DND-41 (cell line): ENCODE measurements at regions not wholly inside any gene's neighbourhood (a gene's known extent, or its start where the extent isn't known, plus 50 kb on each side); places are given as distances from the start of the nearest gene placed in this dataset.

Source experiments
- ATAC-seq: fragments of 200-7000 bp; cut with Tn5 transposase; 3 replicates; pipeline ENCODE4 v1.9.1; 2021; ENCODE audit warnings: low read depth; ENCODE audit not compliant: insufficient read depth
- DNase-seq: peaks from one replicate; pipeline ENCODE4 v3.0.0-alpha.2; 2020
- H2AFZ ChIP-seq: 2 replicates; pipeline ENCODE4 v1.6.0; 2012; ENCODE audit warnings: low read depth, low read length
- H3K27ac ChIP-seq: 2 replicates; pipeline ENCODE4 v1.5.1; 2012; ENCODE audit warnings: low read length, inconsistent platforms
- H3K27me3 ChIP-seq: fragments of 200-600 bp; sonication (generic); 2 replicates; pipeline ENCODE4 v1.6.0; 2012; ENCODE audit warnings: low read length, mild to moderate bottlenecking, inconsistent platforms; ENCODE audit not compliant: insufficient read depth, poor library complexity
- H3K36me3 ChIP-seq: 2 replicates; pipeline ENCODE4 v1.5.1; 2012; ENCODE audit warnings: low read length, inconsistent platforms; ENCODE audit not compliant: insufficient read depth
- H3K4me1 ChIP-seq: 2 replicates; pipeline ENCODE4 v1.5.1; 2012; ENCODE audit warnings: mild to moderate bottlenecking, low read length; ENCODE audit not compliant: insufficient read depth
- H3K4me2 ChIP-seq: 2 replicates; pipeline ENCODE4 v1.6.0; 2012; ENCODE audit warnings: mild to moderate bottlenecking, moderate library complexity, low read length, inconsistent platforms; ENCODE audit not compliant: insufficient read depth
- H3K4me3 ChIP-seq, 2 experiments: fragments of 200-600 bp in 1 of 2; shearing (Covaris generic) in 1 of 2; 2 replicates each; pipeline ENCODE4 v1.5.1; 2012 to 2016; ENCODE audit warnings: inconsistent platforms in 2 of 2, low read length in 2 of 2, mild to moderate bottlenecking in 2 of 2, low read depth in 1 of 2, moderate library complexity in 1 of 2
- H3K79me2 ChIP-seq: 2 replicates; pipeline ENCODE4 v1.6.0; 2012; ENCODE audit warnings: low read length, inconsistent platforms; ENCODE audit not compliant: insufficient read depth
- H3K9ac ChIP-seq: 2 replicates; pipeline ENCODE4 v1.6.0; 2012; ENCODE audit warnings: low read depth, mild to moderate bottlenecking, inconsistent platforms, low read length, moderate library complexity
- H3K9me3 ChIP-seq: 2 replicates; pipeline ENCODE4 v1.5.1; 2012; ENCODE audit warnings: low read length, moderate library complexity, mild to moderate bottlenecking, inconsistent platforms; ENCODE audit not compliant: insufficient read depth, severe bottlenecking
- H4K20me1 ChIP-seq: 2 replicates; pipeline ENCODE4 v1.6.0; 2012; ENCODE audit warnings: low read length; ENCODE audit not compliant: insufficient read depth
- EZH2 ChIP-seq: IDR thresholded peaks from 3 replicates; pipeline ENCODE4 v1.6.1; 2012; ENCODE audit warnings: borderline replicate concordance, low read depth, mild to moderate bottlenecking, moderate library complexity, low read length, inconsistent platforms; ENCODE audit not compliant: severe bottlenecking
- TF ChIP-seq, protein P1 (sequence below): IDR thresholded peaks from 2 replicates; pipeline ENCODE4 v1.5.1; 2012; ENCODE audit warnings: borderline replicate concordance, low read length, moderate library complexity, mild to moderate bottlenecking; ENCODE audit not compliant: poor library complexity, severe bottlenecking; ENCODE audit errors: extremely low read depth

DNA sequence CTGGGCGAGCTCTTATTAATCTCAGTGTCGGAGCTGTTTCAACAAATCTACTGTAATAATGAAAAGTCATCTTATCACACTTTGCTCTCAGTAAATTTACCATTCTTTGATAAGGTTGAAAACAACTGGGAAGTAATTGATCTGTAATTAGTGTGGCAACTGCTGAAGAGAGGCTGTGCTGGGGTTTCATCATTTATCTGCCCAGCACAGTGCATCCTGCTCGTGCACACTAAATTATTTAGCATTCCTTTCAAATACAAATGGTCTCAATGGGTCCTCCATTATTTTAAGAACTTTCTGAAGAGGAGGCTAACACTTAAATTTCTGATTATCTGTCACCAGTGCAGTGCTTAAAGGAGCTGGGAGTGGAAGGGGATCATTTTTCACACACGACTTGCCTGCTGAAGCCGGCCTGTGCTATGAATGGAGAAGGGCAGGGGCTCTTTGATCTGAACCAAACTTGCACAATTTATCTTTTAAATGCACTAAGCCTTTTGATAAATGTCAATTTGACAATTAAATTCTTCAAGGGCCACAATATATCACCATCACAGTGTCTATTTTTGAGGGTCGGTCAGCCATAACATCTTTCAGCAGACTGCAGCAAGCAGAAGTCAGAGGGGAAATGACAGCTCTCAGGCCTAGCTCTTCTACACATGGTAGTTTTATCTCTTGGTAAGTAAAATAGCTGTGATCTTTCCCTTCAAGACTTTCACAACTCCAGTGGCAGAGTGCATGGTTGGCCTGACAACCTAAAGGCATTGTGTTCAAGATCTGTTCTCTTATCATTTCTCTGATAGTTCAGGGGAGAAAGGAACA lies 106.4 kb upstream of the EFNA5 start:
- H3K79me2 ChIP-seq = no peaks in the 10 kb centered on the region
- H3K9me3 ChIP-seq = peaks cover 4% of the 10 kb centered on the region
- H3K27me3 ChIP-seq = no peaks in the 10 kb centered on the region
- H3K27ac ChIP-seq = no peak overlapping the region
- TF ChIP-seq EZH2 = no peak
- TF ChIP-seq, protein P1, sequence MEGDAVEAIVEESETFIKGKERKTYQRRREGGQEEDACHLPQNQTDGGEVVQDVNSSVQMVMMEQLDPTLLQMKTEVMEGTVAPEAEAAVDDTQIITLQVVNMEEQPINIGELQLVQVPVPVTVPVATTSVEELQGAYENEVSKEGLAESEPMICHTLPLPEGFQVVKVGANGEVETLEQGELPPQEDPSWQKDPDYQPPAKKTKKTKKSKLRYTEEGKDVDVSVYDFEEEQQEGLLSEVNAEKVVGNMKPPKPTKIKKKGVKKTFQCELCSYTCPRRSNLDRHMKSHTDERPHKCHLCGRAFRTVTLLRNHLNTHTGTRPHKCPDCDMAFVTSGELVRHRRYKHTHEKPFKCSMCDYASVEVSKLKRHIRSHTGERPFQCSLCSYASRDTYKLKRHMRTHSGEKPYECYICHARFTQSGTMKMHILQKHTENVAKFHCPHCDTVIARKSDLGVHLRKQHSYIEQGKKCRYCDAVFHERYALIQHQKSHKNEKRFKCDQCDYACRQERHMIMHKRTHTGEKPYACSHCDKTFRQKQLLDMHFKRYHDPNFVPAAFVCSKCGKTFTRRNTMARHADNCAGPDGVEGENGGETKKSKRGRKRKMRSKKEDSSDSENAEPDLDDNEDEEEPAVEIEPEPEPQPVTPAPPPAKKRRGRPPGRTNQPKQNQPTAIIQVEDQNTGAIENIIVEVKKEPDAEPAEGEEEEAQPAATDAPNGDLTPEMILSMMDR = no peak
- H2AFZ ChIP-seq = no peak overlapping the region
- H3K9ac ChIP-seq = no peak overlapping the region
- no peak overlapping the region for H3K4me3 ChIP-seq
- no peaks in the 10 kb centered on the region for H4K20me1 ChIP-seq
- ATAC-seq = no peak
- H3K4me2 ChIP-seq = no peak overlapping the region
- DNase-seq = no peak
- no peaks in the 10 kb centered on the region for H3K36me3 ChIP-seq
- H3K4me1 ChIP-seq = no peaks in the 10 kb centered on the region

DNA sequence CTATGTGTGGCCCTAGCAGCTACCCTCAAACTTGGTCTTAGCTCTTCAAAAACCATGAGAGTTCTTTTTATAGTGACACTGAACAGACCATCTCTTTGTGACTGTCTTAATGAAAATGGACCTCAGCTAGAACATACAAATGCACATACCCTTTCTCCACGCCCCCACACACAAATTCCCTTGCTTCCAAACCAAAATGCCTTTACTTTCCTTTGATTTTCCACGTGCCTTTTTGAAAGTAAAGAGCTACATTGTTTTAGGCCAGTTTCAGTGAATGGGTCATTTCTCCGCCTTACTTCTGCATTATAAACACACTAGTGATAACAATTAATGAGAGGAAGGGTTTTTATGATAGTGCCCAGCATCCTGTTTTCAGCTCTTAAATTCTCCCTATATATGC lies 105.8 kb upstream of the EFNA5 start:
- H4K20me1 ChIP-seq = no peaks in the 10 kb centered on the region
- ATAC-seq (no peak), DNase-seq (no peak)
- no peak overlapping the region for H3K4me2 ChIP-seq
- H3K27ac ChIP-seq = no peak overlapping the region
- no peaks in the 10 kb centered on the region for H3K4me1 ChIP-seq
- H3K4me3 ChIP-seq = no peak overlapping the region
- no peaks in the 10 kb centered on the region for H3K79me2 ChIP-seq
- no peak overlapping the region for H2AFZ ChIP-seq
- no peaks in the 10 kb centered on the region for H3K36me3 ChIP-seq
- peaks cover 4% of the 10 kb centered on the region for H3K9me3 ChIP-seq
- H3K27me3 ChIP-seq = no peaks in the 10 kb centered on the region
- no peak overlapping the region for H3K9ac ChIP-seq
- TF ChIP-seq, protein P1 = no peak
- TF ChIP-seq EZH2 = no peak

DNA sequence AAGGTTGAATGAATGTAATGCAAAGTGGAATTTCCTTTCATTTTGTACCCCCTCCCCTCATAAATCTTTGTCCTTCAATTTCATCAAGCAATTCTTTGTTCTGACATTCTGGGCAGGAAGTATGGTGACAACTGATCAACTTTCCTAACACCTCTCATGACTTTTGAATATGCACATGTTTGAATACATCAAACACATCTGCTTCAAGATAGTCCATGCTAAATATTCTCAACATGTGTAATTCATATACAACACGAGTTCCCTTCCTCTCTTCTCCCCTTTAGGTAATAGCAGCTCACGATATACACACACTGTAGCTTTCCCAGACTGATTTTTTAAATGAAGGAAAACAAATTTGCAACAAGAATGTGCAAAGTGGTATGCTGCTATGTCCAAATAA lies 103.6 kb upstream of the EFNA5 start:
- Histone ChIP-seq H3K4me2 (no peak overlapping the region), H2AFZ (no peak overlapping the region), H4K20me1 (no peaks in the 10 kb centered on the region), H3K27ac (no peak overlapping the region), H3K4me1 (no peaks in the 10 kb centered on the region), H3K9ac (no peak overlapping the region), H3K36me3 (no peaks in the 10 kb centered on the region), H3K79me2 (no peaks in the 10 kb centered on the region), H3K27me3 (no peaks in the 10 kb centered on the region), H3K4me3 (no peak overlapping the region), H3K9me3 (no peaks in the 10 kb centered on the region)
- TF ChIP-seq, protein P1 = no peak
- DNase-seq = no peak
- ATAC-seq = no peak
